ENCODE measurements at regions not wholly inside any gene's neighbourhood (a gene's known extent, or its start where the extent isn't known, plus 50 kb on each side); places are given as distances from the start of the nearest gene placed in this dataset.

DNA sequence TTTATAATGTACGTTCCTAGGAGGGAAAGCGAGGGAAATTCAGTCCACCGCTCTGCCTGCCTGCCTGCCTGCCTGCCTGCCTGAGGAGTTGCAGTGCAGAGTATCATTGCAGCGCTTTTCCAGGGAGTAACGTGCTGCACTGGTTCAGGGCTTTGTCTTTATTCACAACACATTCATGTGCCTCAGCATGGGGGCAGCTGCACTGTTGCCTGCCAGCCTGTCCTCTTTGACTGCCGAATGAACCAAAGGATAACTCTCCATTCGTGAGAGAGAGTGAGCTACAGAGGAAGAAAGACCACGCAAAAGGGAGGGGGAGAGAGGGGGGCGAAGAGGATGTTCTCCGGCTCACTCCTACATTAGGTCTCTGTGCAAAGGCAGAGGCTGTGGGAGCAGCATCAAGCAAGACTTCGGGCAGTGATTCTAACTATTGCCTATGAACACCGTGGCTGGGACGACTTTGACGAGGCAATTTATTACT lies 791.2 kb downstream of the MAT2B start:
- no peak overlapping the region for H3K4me3 ChIP-seq
- H3K36me3 ChIP-seq: no peaks in the 10 kb centered on the region
- no peak overlapping the region for H3K27ac ChIP-seq
- H3K27me3 ChIP-seq: no peaks in the 10 kb centered on the region
- no peaks in the 10 kb centered on the region for H3K9me3 ChIP-seq
- WGBS, 2 donors (ENCODE audit: low coverage in 1 of 2): 42 to 79% methylated on average over 2 to 14 of the region's 14 CpGs
- in situ Hi-C loops (cut with MboI; ENCODE audit: low pct_ligation_motif_present in 1 of 4, low pct_unique_long_range_greater_than_20kb in 1 of 4, low sequenced_read_pairs in 3 of 4): no loop called here
- no peaks in the 10 kb centered on the region for H3K4me1 ChIP-seq
- no peak for TF ChIP-seq POLR2A (IDR thresholded peaks at IDR 0.05)
- TF ChIP-seq POLR2AphosphoS5 (IDR thresholded peaks at IDR 0.05): no peak
- no peak for TF ChIP-seq CTCF (IDR thresholded peaks at IDR 0.05)
- TF ChIP-seq EP300 (IDR thresholded peaks at IDR 0.05; ENCODE audit: low read depth): no peak
- intact Hi-C loops (cut with DNase I; ENCODE audit: low total_unique reads): no loop called here
- DNase-seq: no peak

GRCh38 chr5:164298165-164298564 lies 792.7 kb downstream of the MAT2B start:
- DNase-seq: no peak
- TF ChIP-seq CTCF (IDR thresholded peaks at IDR 0.05) (no peak), POLR2A (IDR thresholded peaks at IDR 0.05) (no peak), POLR2AphosphoS5 (IDR thresholded peaks at IDR 0.05) (no peak), EP300 (IDR thresholded peaks at IDR 0.05; ENCODE audit: low read depth) (no peak)
- intact Hi-C loops (cut with DNase I; ENCODE audit: low total_unique reads): no loop called here
- in situ Hi-C loops (cut with MboI; ENCODE audit: low pct_ligation_motif_present in 1 of 4, low pct_unique_long_range_greater_than_20kb in 1 of 4, low sequenced_read_pairs in 3 of 4): no loop called here
- Histone ChIP-seq H3K36me3 (no peaks in the 10 kb centered on the region), H3K27me3 (no peaks in the 10 kb centered on the region), H3K4me3 (no peak overlapping the region), H3K27ac (no peak overlapping the region), H3K9me3 (no peaks in the 10 kb centered on the region), H3K4me1 (no peaks in the 10 kb centered on the region)
- 78 to 84% methylated on average over 2 of the region's 2 CpGs for WGBS, 2 donors (ENCODE audit: low coverage in 1 of 2)

GRCh38 chr5:164300295-164300694 lies 794.9 kb downstream of the MAT2B start:
- no peak overlapping the region for H3K4me3 ChIP-seq
- in situ Hi-C loops (cut with MboI; ENCODE audit: low pct_ligation_motif_present in 1 of 4, low pct_unique_long_range_greater_than_20kb in 1 of 4, low sequenced_read_pairs in 3 of 4) (no loop called here), intact Hi-C loops (cut with DNase I; ENCODE audit: low total_unique reads) (no loop called here)
- H3K4me1 ChIP-seq: no peaks in the 10 kb centered on the region
- DNase-seq: no peak
- H3K9me3 ChIP-seq: no peaks in the 10 kb centered on the region
- H3K27me3 ChIP-seq: no peaks in the 10 kb centered on the region
- H3K36me3 ChIP-seq: no peaks in the 10 kb centered on the region
- no peak for TF ChIP-seq CTCF (IDR thresholded peaks at IDR 0.05)
- TF ChIP-seq EP300 (IDR thresholded peaks at IDR 0.05; ENCODE audit: low read depth): no peak
- TF ChIP-seq POLR2AphosphoS5 (IDR thresholded peaks at IDR 0.05): no peak
- TF ChIP-seq POLR2A (IDR thresholded peaks at IDR 0.05): no peak
- no peak overlapping the region for H3K27ac ChIP-seq

- H3K27me3 ChIP-seq: no peaks in the 10 kb centered on the region
- H3K36me3 ChIP-seq: no peaks in the 10 kb centered on the region
- H3K9me3 ChIP-seq: no peaks in the 10 kb centered on the region
- H3K4me1 ChIP-seq: no peaks in the 10 kb centered on the region
- no peak for DNase-seq
- no peak overlapping the region for H3K27ac ChIP-seq
- TF ChIP-seq CTCF (IDR thresholded peaks at IDR 0.05): no peak
- no peak for TF ChIP-seq EP300 (IDR thresholded peaks at IDR 0.05; ENCODE audit: low read depth)
- TF ChIP-seq POLR2A (IDR thresholded peaks at IDR 0.05): no peak
- no peak for TF ChIP-seq POLR2AphosphoS5 (IDR thresholded peaks at IDR 0.05)
- H3K4me3 ChIP-seq: no peak overlapping the region
- intact Hi-C loops (cut with DNase I; ENCODE audit: low total_unique reads) (no loop called here), in situ Hi-C loops (cut with MboI; ENCODE audit: low pct_ligation_motif_present in 1 of 4, low pct_unique_long_range_greater_than_20kb in 1 of 4, low sequenced_read_pairs in 3 of 4) (no loop called here)
Observed at GRCh38 chr5:164301136-164301535, 795.7 kb downstream of the MAT2B start.

All from transverse colon (tissue), 4 donors.